ENCODE measurements at regions not wholly inside any gene's neighbourhood (a gene's known extent, or its start where the extent isn't known, plus 50 kb on each side); places are given as distances from the start of the nearest gene placed in this dataset.

- no peak for TF ChIP-seq CTCF (IDR thresholded peaks at IDR 0.05)
- DNase-seq (ENCODE audit: low spot score) = no peak
- no peak overlapping the region for H3K4me3 ChIP-seq
- no peak overlapping the region for H3K27ac ChIP-seq
Observed at GRCh38 chr16:16780588-16780987, 401.6 kb downstream of the NPIPA7 start.

- no peak for TF ChIP-seq CTCF (IDR thresholded peaks at IDR 0.05)
- no peak for DNase-seq (ENCODE audit: low spot score)
- H3K27ac ChIP-seq = no peak overlapping the region
- H3K4me3 ChIP-seq = no peak overlapping the region
Observed at GRCh38 chr16:16782153-16782552, 403.2 kb downstream of the NPIPA7 start.

GRCh38 chr16:16788004-16788403 is 409.1 kb downstream of the NPIPA7 start:
- no peak for DNase-seq (ENCODE audit: low spot score)
- H3K4me3 ChIP-seq = no peak overlapping the region
- TF ChIP-seq CTCF (IDR thresholded peaks at IDR 0.05) = no peak
- no peak overlapping the region for H3K27ac ChIP-seq

- no peak overlapping the region for H3K27ac ChIP-seq
- TF ChIP-seq CTCF (IDR thresholded peaks at IDR 0.05) = no peak
- no peak overlapping the region for H3K4me3 ChIP-seq
- no peak for DNase-seq (ENCODE audit: low spot score)
Observed at GRCh38 chr16:16790597-16790996, 411.7 kb downstream of the NPIPA7 start.

- DNase-seq (ENCODE audit: low spot score) = no peak
- no peak for TF ChIP-seq CTCF (IDR thresholded peaks at IDR 0.05)
- H3K27ac ChIP-seq = no peak overlapping the region
- no peak overlapping the region for H3K4me3 ChIP-seq
Observed at GRCh38 chr16:16791051-16791450, 412.1 kb downstream of the NPIPA7 start.

- Histone ChIP-seq H3K27ac (no peak overlapping the region), H3K4me3 (no peak overlapping the region)
- no peak for DNase-seq (ENCODE audit: low spot score)
- no peak for TF ChIP-seq CTCF (IDR thresholded peaks at IDR 0.05)
Observed at GRCh38 chr16:16797239-16797638, 418.3 kb downstream of the NPIPA7 start.

- H3K4me3 ChIP-seq = no peak overlapping the region
- no peak for TF ChIP-seq CTCF (IDR thresholded peaks at IDR 0.05)
- no peak for DNase-seq (ENCODE audit: low spot score)
- no peak overlapping the region for H3K27ac ChIP-seq
Observed at GRCh38 chr16:16798504-16798903, 419.6 kb downstream of the NPIPA7 start.

All from coronary artery (tissue), 2 donors.